T1000 (cell line): ENCODE measurements at regions not wholly inside any gene's neighbourhood (a gene's known extent, or its start where the extent isn't known, plus 50 kb on each side); places are given as distances from the start of the nearest gene placed in this dataset.

Experiments
- DNase-seq: peaks from one replicate; lab custom pipeline; 2025; ENCODE audit warnings: mixed read lengths; lab: John Stamatoyannopoulos, UW

DNA sequence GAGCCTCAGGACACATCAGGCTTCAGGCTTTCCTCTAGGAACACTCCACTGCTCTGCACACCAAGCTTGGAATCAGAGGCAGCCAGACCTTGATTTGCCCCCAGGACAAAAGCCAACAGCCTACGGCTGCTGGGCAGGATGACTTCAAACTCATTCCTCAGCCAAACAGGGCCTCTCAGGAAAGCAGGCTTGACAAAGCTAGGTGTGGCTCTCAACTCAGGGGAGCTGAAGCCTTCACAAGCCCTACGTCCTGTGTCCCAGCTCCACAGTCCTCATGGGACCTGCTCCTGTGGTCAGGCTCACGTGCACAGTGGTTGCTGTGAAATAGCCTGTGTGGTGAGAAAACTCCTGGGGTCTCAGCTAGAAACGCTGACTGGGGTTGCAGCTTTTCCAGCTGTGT lies 398.9 kb upstream of the ZNF507 start:
- DNase-seq: no peak

GRCh38 chr19:31947436-31948115 lies 397.8 kb upstream of the ZNF507 start:
- no peak for DNase-seq

DNA sequence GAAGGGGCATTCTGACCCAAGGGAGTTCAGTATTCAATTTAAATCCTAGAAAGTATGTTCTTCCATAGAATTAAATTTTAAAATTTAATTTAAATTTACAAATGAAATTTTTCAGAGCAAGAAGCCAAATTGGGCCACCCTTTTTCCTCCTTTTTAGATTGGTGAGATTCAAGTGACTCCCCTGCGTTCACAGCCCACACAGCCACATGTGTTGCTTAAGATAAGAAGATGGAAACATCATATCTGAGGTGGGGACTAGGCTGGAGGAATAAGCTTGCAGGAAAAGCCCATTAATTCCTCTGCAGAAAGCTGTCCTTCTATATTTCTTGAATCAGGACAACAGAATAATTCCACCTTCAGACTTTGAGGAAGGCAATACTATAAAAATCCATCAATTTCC lies 392.7 kb upstream of the ZNF507 start:
- no peak for DNase-seq

DNA sequence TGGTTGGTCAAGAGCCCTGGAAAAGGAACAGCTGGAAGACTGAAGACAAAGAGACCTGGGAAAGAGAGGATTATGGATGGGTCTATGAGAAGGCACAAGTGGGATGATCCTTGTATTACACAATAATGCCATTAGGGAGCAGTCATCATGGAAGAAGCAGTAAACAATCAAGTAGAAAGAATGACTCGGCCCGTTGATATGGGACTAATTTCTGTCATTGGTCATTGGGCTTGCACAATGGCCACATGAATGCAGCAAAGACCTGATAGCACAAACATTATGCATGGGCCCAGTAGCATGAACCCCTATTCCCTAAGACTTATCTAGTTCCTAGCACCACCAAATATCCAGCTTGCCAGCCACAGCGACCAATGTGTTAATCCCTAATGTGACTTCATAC lies 390.3 kb upstream of the ZNF507 start:
- no peak for DNase-seq

- DNase-seq: no peak
Observed at GRCh38 chr19:31955884-31956283, 389.5 kb upstream of the ZNF507 start.

- DNase-seq: no peak
Observed at GRCh38 chr19:31956771-31957392, 388.5 kb upstream of the ZNF507 start.

DNA sequence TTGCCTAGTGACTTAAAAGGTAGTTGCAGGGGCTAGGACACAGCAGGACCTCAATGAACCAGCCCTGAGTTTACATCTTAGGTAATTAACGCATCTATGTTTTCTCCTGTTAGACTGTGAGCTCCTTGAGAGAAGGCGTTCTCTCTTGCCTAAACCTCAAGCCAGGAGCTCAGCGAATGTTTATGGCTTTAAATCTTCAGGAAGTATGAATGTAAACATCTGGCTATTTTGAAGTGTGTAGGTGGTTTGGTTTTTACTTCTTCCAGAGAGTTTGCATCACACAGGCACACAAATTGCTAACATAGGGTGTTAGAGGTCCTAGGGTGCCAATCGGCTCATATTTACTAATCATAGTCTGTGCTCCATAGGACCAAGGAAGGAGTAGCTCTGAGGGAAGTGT lies 387.7 kb upstream of the ZNF507 start:
- no peak for DNase-seq

DNA sequence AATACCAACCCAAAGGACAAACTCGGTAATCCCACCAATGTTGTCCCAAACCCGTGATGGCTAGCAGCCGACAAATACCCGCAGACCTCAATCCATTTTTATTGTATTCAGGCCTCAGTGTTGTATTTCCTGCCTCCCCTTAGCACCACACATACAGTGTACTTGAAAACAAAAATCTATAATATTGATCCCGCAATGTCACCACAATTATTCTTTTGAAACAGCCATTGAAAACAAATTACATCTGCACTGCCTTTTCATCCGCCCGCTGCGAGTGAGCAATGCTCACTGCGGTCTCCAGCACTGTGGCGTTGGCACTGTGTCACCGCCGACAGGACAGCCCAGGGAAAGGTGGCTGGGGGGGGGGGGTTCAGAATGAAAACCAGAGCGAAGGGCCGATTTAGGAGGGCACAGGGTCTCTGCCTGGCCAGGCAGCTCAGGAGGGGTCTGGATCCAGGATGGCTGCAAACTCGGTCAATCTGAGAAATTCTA lies 385.8 kb upstream of the ZNF507 start:
- no peak for DNase-seq

DNA sequence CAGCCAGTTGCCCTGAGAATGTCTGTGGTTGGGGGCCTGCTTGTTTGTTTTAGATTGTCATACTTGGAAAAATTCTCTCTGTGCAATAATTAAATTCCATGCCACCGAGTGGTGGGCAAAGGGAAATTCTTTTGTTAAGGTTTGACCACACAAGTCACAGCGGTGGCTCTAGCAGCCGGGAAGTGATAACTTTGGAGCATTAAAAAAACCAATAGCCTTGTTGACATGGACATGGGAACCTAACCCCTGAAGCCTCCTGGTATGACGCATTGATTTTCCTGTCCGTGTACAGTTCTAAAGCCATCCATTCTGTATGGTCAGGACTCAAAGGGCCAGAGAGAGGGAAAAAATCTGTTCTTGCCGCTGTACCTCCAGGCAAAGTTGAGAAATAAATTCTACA lies 384.9 kb upstream of the ZNF507 start:
- no peak for DNase-seq

- no peak for DNase-seq
Observed at GRCh38 chr19:31961191-31961590, 384.2 kb upstream of the ZNF507 start.

GRCh38 chr19:31961667-31962066 lies 383.7 kb upstream of the ZNF507 start:
- DNase-seq: no peak

GRCh38 chr19:31962561-31962996 lies 382.8 kb upstream of the ZNF507 start:
- DNase-seq: no peak

GRCh38 chr19:31963746-31964145 lies 381.7 kb upstream of the ZNF507 start:
- DNase-seq: no peak

GRCh38 chr19:31969016-31969415 lies 376.4 kb upstream of the ZNF507 start:
- DNase-seq: no peak

DNA sequence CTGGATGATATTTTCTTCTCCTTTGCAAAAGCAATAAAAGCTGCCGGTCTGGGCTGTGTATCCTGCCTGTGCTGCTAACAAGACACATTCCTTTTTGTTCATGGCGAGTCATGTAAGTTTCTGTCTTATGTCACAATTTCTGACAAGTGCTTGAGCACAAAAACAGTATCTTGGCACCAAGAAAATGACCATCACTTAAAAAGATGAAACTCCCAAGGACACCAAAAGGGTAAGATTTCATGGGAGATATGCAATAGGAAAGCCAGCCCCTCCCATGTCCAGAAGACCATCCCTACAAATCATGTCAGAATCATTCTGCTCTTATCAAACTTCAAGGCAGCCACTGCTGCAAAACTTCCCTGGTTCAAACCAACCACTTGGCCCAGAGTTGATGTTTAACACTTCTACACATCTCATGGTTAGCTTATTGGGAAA lies 375.4 kb upstream of the ZNF507 start:
- DNase-seq: no peak

GRCh38 chr19:31974290-31974689 lies 371.1 kb upstream of the ZNF507 start:
- DNase-seq: no peak

- DNase-seq: no peak
Observed at GRCh38 chr19:31974941-31975340, 370.5 kb upstream of the ZNF507 start.

- no peak for DNase-seq
Observed at GRCh38 chr19:31975461-31975860, 369.9 kb upstream of the ZNF507 start.

- DNase-seq: no peak
Observed at GRCh38 chr19:31976775-31977536, 368.5 kb upstream of the ZNF507 start.

DNA sequence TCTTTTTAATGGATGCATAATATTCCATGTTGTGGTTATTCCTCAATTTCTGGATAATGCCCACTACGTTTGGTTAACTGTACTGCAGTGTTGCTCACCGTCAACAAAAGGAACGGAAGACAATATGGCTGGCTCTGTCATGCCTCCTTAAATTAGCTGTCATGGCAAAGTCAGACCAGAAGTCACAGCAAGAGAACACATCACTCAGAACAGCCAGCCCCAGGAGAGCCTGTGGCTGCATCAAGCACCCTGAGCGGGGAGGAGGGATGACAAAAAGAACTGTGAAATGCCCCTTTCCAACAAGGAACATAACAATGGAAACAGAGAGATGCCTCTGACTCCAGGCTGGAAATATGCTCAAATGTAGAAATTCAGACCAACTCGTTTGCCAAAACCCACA lies 366.0 kb upstream of the ZNF507 start:
- DNase-seq: no peak

- no peak for DNase-seq
Observed at GRCh38 chr19:31979949-31980670, 365.3 kb upstream of the ZNF507 start.

GRCh38 chr19:31980796-31981195 lies 364.6 kb upstream of the ZNF507 start:
- no peak for DNase-seq
